K562 (cell line): ENCODE measurements at regions not wholly inside any gene's neighbourhood (a gene's known extent, or its start where the extent isn't known, plus 50 kb on each side); places are given as distances from the start of the nearest gene placed in this dataset.

Experiments used
- ATAC-seq: fragments of 200-7000 bp; cut with Tn5 transposase; 3 replicates; pipeline ENCODE4 v1.9.1; 2020; ENCODE audit warnings: moderate library complexity
- BruUV-seq: library from RNA; stranded (reverse); fragments of 400-500 nt; replicated peaks from 2 replicates; lab custom pipeline; 2021; lab: Mats Ljungman, UMichigan
- CTCF ChIA-PET: fragments of 300-600 bp; formaldehyde crosslinking; extraction: SDS; loops from one replicate; lab custom pipeline; 2021; ENCODE audit warnings: low intra/inter-chr PET ratio; lab: Yijun Ruan, JAX
- POLR2A ChIA-PET: fragments of 300-600, 350-650 bp; sonication (Branson Sonifier 250); formaldehyde crosslinking; extraction: SDS; loops from one replicate; lab custom pipeline; 2021; ENCODE audit warnings: antibody characterized with exemption, inconsistent platforms; lab: Yijun Ruan, JAX
- DNase-seq, 4 experiments: peaks; one replicate each; pipeline versions ENCODE4 v3.0.0 to v3.0.0-alpha.2; 2011 to 2018; ENCODE audit warnings: low spot score in 3 of 4, mixed read lengths in 3 of 4; ENCODE audit errors: extremely low read depth in 1 of 4
- FAIRE-seq: peaks from 2 replicates; lab custom pipeline; 2011; peaks lifted over from hg19 to GRCh38; lab: Jason Lieb, UNC
- H2AFZ ChIP-seq: 2 replicates; pipeline ENCODE4 v1.6.0; 2011; ENCODE audit warnings: low read depth, low read length, control low read depth, inconsistent platforms
- H3K27ac ChIP-seq: fragments of 200-600 bp; 3 replicates; pipeline ENCODE4 v1.8.0; 2011; ENCODE audit warnings: low read depth, mild to moderate bottlenecking, control low read depth, inconsistent platforms, low read length, moderate library complexity, mixed read lengths; ENCODE audit errors: extremely low read depth
- H3K27me3 ChIP-seq, 2 experiments: fragments of 300-600 bp in 1 of 2; 2 replicates in 1 of 2; 3 replicates in 1 of 2; pipeline versions ENCODE4 v1.6.0 to v1.8.0; 2011; ENCODE audit warnings: inconsistent platforms in 2 of 2, low read length in 2 of 2, mild to moderate bottlenecking in 1 of 2, mixed read lengths in 1 of 2, moderate library complexity in 1 of 2; ENCODE audit not compliant: control insufficient read depth in 2 of 2, insufficient read depth in 2 of 2
- H3K36me3 ChIP-seq: fragments of 300-600 bp; 3 replicates; pipeline ENCODE4 v1.8.0; 2011; ENCODE audit warnings: mild to moderate bottlenecking, low read length, inconsistent platforms; ENCODE audit not compliant: control insufficient read depth, insufficient read depth
- H3K4me1 ChIP-seq, 2 experiments: fragments of 200-600 bp in 1 of 2; replicated peaks in 1 of 2; 2 replicates in 1 of 2; 3 replicates in 1 of 2; pipeline versions ENCODE4 v1.5.1 to v1.8.0; 2011; ENCODE audit warnings: inconsistent platforms in 2 of 2, low read length in 2 of 2, mild to moderate bottlenecking in 1 of 2, mixed read lengths in 1 of 2, moderate library complexity in 1 of 2; ENCODE audit not compliant: control insufficient read depth in 2 of 2, insufficient read depth in 2 of 2
- H3K4me2 ChIP-seq: 2 replicates; pipeline ENCODE4 v1.6.1; 2011; ENCODE audit warnings: low read length, control low read depth, inconsistent platforms, mixed read lengths; ENCODE audit not compliant: insufficient read depth
- H3K4me3 ChIP-seq: fragments of 200-600 bp; sonication (generic), shearing (Covaris generic); 2 replicates; pipeline ENCODE4 v1.5.1; 2016; ENCODE audit warnings: control low read depth, inconsistent platforms
- H3K79me2 ChIP-seq: fragments of 200-600 bp; 3 replicates; pipeline ENCODE4 v1.8.0; 2011; ENCODE audit warnings: low read length, inconsistent platforms; ENCODE audit not compliant: control insufficient read depth, insufficient read depth
- H3K9ac ChIP-seq, 2 experiments: 2 replicates each; pipeline versions ENCODE4 v1.6.0 to v1.6.1; 2011; ENCODE audit warnings: low read depth in 2 of 2, low read length in 2 of 2, control low read depth in 1 of 2, inconsistent platforms in 1 of 2, mild to moderate bottlenecking in 1 of 2, mixed read lengths in 1 of 2; ENCODE audit not compliant: insufficient read depth in 1 of 2
- H3K9me1 ChIP-seq: one replicate; pipeline ENCODE4 v1.6.0; 2011; ENCODE audit warnings: inconsistent platforms, mild to moderate bottlenecking, low read length, moderate library complexity; ENCODE audit not compliant: control insufficient read depth, insufficient read depth
- H3K9me3 ChIP-seq: replicated peaks from 2 replicates; pipeline ENCODE4 v1.5.1; 2011; ENCODE audit warnings: low read depth, low read length, inconsistent platforms; ENCODE audit not compliant: control insufficient read depth, insufficient read depth
- H4K20me1 ChIP-seq: replicated peaks from 2 replicates; pipeline ENCODE4 v1.6.1; 2011; ENCODE audit warnings: low read length, inconsistent platforms, mixed read lengths; ENCODE audit not compliant: control insufficient read depth, insufficient read depth
- DACH1 ChIP-seq: fragments of 450-650 bp; IDR thresholded peaks from 2 replicates; pipeline ENCODE4 v1.6.1; 2018; ENCODE audit not compliant: partially characterized antibody
- HDAC6 ChIP-seq: IDR thresholded peaks from 2 replicates; pipeline ENCODE4 v1.6.1; 2012; ENCODE audit warnings: low read depth, mild to moderate bottlenecking, control low read depth, inconsistent platforms, low read length, moderate library complexity
- ZNF174 ChIP-seq: fragments of 250-450 bp; sonication (Bioruptor Pico); IDR thresholded peaks from 2 replicates; pipeline ENCODE4 v1.4.0; 2020; ENCODE audit warnings: mild to moderate bottlenecking
- ZNF407 ChIP-seq: fragments of 450-650 bp; IDR thresholded peaks from 2 replicates; pipeline ENCODE4 v1.6.1; 2016; ENCODE audit warnings: low read depth
- WGBS: fragments of 100-300 bp; shearing (Covaris generic); methylation state at CpG from one replicate; pipeline ENCODE4 v1.1.6; 2016; ENCODE audit warnings: low coverage, mixed read lengths; ENCODE audit not compliant: insufficient coverage; ENCODE audit errors: missing lambda C conversion rate; 5-methylcytosine and 5-hydroxymethylcytosine counted together
- in situ Hi-C: fragments of 300-500 bp; cut with MboI; formaldehyde crosslinking; loops from 4 replicates; pipeline ENCODE4 v1.15.0; 2018; ENCODE audit warnings: inconsistent platforms, mixed read lengths
- intact Hi-C: fragments of 100-400 bp; cut with micrococcal nuclease; formaldehyde crosslinking; loops from 2 replicates; pipeline ENCODE4 v1.14.2; 2022
- TF ChIP-seq, protein P1 (sequence below): IDR thresholded peaks from 3 replicates; pipeline ENCODE4 v1.6.1; 2011; ENCODE audit warnings: borderline replicate concordance, mild to moderate bottlenecking, moderate library complexity; ENCODE audit not compliant: insufficient read length; ENCODE audit errors: extremely low read depth
- TF ChIP-seq, protein P2 (sequence below): fragments of 450-650 bp; IDR thresholded peaks from 2 replicates; pipeline ENCODE4 v1.6.1; 2016; ENCODE audit warnings: mild to moderate bottlenecking

GRCh38 chr13:64338671-64339070, 2891.5 kb downstream of the PCDH9 start (continued):
- TF ChIP-seq ZNF407, result no peak

DNA sequence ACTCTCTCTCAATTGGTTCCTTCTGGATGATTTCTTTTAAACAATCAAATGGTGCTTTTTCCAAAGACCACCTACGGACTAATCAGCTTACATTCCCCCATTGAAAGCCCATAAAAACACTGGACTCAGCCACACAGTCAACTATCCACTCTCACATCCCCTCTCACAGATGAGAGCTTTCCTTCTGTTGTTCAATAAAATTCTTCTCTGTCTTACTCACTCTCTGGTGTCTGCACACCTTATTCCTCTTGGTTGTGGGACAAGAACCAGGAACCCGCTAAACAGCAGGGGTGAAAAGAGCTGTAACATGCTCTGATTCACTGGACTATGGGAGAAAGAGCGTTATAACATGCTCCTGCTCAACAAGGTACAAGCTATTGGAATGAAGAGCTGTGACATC, 2896.2 kb downstream of the PCDH9 start:
- no peak overlapping the region for H3K27ac ChIP-seq
- no peaks in the 10 kb centered on the region for H3K27me3 ChIP-seq
- no peaks in the 10 kb centered on the region for H3K4me1 ChIP-seq
- no peaks in the 10 kb centered on the region for H3K36me3 ChIP-seq
- 6% methylated on average over 3 of the region's 3 CpGs for WGBS
- ATAC-seq (no peak), DNase-seq (no peak), FAIRE-seq (no peak)
- H4K20me1 ChIP-seq, result no peaks in the 10 kb centered on the region
- H3K4me3 ChIP-seq, result no peak overlapping the region
- no peaks in the 10 kb centered on the region for H3K79me2 ChIP-seq
- POLR2A ChIA-PET, result no interaction called here
- no TSS peak for BruUV-seq
- H3K9me3 ChIP-seq, result no peaks in the 10 kb centered on the region
- no peak overlapping the region for H2AFZ ChIP-seq
- intact Hi-C loops, result no loop called here
- no peak overlapping the region for H3K4me2 ChIP-seq
- in situ Hi-C loops, result no loop called here
- H3K9ac ChIP-seq, result no peak overlapping the region
- CTCF ChIA-PET, result no interaction called here
- no peaks in the 10 kb centered on the region for H3K9me1 ChIP-seq
- TF ChIP-seq HDAC6 (no peak), ZNF174 (CRISPR knock-in tag) (no peak), DACH1 (no peak)
- TF ChIP-seq, protein P1, sequence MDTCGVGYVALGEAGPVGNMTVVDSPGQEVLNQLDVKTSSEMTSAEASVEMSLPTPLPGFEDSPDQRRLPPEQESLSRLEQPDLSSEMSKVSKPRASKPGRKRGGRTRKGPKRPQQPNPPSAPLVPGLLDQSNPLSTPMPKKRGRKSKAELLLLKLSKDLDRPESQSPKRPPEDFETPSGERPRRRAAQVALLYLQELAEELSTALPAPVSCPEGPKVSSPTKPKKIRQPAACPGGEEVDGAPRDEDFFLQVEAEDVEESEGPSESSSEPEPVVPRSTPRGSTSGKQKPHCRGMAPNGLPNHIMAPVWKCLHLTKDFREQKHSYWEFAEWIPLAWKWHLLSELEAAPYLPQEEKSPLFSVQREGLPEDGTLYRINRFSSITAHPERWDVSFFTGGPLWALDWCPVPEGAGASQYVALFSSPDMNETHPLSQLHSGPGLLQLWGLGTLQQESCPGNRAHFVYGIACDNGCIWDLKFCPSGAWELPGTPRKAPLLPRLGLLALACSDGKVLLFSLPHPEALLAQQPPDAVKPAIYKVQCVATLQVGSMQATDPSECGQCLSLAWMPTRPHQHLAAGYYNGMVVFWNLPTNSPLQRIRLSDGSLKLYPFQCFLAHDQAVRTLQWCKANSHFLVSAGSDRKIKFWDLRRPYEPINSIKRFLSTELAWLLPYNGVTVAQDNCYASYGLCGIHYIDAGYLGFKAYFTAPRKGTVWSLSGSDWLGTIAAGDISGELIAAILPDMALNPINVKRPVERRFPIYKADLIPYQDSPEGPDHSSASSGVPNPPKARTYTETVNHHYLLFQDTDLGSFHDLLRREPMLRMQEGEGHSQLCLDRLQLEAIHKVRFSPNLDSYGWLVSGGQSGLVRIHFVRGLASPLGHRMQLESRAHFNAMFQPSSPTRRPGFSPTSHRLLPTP, result no peak
- TF ChIP-seq, protein P2, sequence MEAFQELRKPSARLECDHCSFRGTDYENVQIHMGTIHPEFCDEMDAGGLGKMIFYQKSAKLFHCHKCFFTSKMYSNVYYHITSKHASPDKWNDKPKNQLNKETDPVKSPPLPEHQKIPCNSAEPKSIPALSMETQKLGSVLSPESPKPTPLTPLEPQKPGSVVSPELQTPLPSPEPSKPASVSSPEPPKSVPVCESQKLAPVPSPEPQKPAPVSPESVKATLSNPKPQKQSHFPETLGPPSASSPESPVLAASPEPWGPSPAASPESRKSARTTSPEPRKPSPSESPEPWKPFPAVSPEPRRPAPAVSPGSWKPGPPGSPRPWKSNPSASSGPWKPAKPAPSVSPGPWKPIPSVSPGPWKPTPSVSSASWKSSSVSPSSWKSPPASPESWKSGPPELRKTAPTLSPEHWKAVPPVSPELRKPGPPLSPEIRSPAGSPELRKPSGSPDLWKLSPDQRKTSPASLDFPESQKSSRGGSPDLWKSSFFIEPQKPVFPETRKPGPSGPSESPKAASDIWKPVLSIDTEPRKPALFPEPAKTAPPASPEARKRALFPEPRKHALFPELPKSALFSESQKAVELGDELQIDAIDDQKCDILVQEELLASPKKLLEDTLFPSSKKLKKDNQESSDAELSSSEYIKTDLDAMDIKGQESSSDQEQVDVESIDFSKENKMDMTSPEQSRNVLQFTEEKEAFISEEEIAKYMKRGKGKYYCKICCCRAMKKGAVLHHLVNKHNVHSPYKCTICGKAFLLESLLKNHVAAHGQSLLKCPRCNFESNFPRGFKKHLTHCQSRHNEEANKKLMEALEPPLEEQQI, result no peak
